Gastrocnemius medialis (tissue), 4 donors: ENCODE measurements at regions not wholly inside any gene's neighbourhood (a gene's known extent, or its start where the extent isn't known, plus 50 kb on each side); places are given as distances from the start of the nearest gene placed in this dataset.

Source experiments
- POLR2A ChIP-seq, 2 donors: fragments of 450-650 bp; IDR thresholded peaks; one replicate each; pipeline ENCODE4 v1.6.1; 2017; ENCODE audit warnings: antibody characterized with exemption in 2 of 2, mild to moderate bottlenecking in 2 of 2, moderate library complexity in 2 of 2
- TF ChIP-seq, protein P1 (sequence below), 5 experiments: fragments of 450-650 bp in 3 of 5; fragments of 200-600 bp in 2 of 5; sonication (generic) in 2 of 5; IDR thresholded peaks in 4 of 5; conservative IDR thresholded peaks in 1 of 5; 1 replicate in 4 of 5; 2 replicates in 1 of 5; pipeline ENCODE4 v1.5.1; 2016 to 2019; ENCODE audit warnings: antibody characterized with exemption in 5 of 5, mild to moderate bottlenecking in 3 of 5, moderate library complexity in 3 of 5

DNA sequence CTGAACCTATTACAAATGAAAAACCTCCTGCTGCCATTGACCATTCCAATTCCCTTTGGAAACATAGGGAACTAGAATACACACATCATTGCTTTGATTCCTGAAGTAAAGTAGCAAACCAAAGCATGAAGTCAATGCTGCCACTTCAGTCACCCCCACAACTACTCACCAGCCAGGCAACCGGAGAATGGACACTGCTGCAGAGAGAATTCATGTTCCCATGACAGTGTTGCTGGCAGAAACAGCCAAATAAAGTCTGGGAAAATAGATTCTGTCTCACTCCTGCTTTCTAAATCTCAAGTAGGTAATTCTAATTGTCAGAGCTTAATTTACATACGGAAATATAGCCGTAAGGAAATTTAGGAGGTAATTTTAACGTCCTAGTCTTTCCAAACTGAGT lies 162.9 kb upstream of the PLPPR1 start:
- TF ChIP-seq, protein P1, sequence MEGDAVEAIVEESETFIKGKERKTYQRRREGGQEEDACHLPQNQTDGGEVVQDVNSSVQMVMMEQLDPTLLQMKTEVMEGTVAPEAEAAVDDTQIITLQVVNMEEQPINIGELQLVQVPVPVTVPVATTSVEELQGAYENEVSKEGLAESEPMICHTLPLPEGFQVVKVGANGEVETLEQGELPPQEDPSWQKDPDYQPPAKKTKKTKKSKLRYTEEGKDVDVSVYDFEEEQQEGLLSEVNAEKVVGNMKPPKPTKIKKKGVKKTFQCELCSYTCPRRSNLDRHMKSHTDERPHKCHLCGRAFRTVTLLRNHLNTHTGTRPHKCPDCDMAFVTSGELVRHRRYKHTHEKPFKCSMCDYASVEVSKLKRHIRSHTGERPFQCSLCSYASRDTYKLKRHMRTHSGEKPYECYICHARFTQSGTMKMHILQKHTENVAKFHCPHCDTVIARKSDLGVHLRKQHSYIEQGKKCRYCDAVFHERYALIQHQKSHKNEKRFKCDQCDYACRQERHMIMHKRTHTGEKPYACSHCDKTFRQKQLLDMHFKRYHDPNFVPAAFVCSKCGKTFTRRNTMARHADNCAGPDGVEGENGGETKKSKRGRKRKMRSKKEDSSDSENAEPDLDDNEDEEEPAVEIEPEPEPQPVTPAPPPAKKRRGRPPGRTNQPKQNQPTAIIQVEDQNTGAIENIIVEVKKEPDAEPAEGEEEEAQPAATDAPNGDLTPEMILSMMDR (IDR thresholded peaks at IDR 0.05 in 4 of 5, conservative IDR thresholded peaks at IDR 0.05 in 1 of 5): no peak
- no peak for TF ChIP-seq POLR2A (IDR thresholded peaks at IDR 0.05)
